Endothelial cell of umbilical vein (primary cell): ENCODE measurements at regions not wholly inside any gene's neighbourhood (a gene's known extent, or its start where the extent isn't known, plus 50 kb on each side); places are given as distances from the start of the nearest gene placed in this dataset.

Experiments used
- BruUV-seq: library from RNA; stranded (reverse); fragments of 400-500 nt; replicated peaks from 2 replicates; lab custom pipeline; 2021; lab: Mats Ljungman, UMichigan
- CTCF ChIA-PET: fragments of 300-600, 350-600 bp; sonication (Branson Sonifier 250); formaldehyde crosslinking; loops from one replicate; lab custom pipeline; 2021; ENCODE audit warnings: antibody characterized with exemption, inconsistent platforms; lab: Charles Lee
- POLR2A ChIA-PET: fragments of 300-600, 350-600 bp; sonication (Branson Sonifier 250); formaldehyde crosslinking; loops from one replicate; lab custom pipeline; 2021; ENCODE audit warnings: antibody characterized with exemption, inconsistent platforms; lab: Charles Lee
- DNase-seq: peaks from one replicate; pipeline ENCODE4 v3.0.0-alpha.2; 2011; ENCODE audit warnings: low read depth, low spot score
- FAIRE-seq: peaks from 2 replicates; lab custom pipeline; 2011; peaks lifted over from hg19 to GRCh38; lab: Jason Lieb, UNC
- H2AFZ ChIP-seq: 2 replicates; pipeline ENCODE4 v1.6.0; 2012; ENCODE audit warnings: low read depth, low read length, control low read depth, inconsistent platforms
- H3K27ac ChIP-seq: 2 replicates; pipeline ENCODE4 v1.5.1; 2011; ENCODE audit warnings: low read depth, mild to moderate bottlenecking, control low read depth, low read length, moderate library complexity; ENCODE audit not compliant: insufficient read depth
- H3K27me3 ChIP-seq, 2 experiments: 2 replicates each; pipeline versions ENCODE4 v1.6.0 to v1.6.1; 2011; ENCODE audit warnings: low read length in 2 of 2, mixed read lengths in 1 of 2; ENCODE audit not compliant: control insufficient read depth in 2 of 2, insufficient read depth in 2 of 2
- H3K36me3 ChIP-seq, 2 experiments: 2 replicates in 1 of 2; 3 replicates in 1 of 2; pipeline ENCODE4 v1.5.1; 2011; ENCODE audit warnings: low read length in 2 of 2, mild to moderate bottlenecking in 1 of 2, moderate library complexity in 1 of 2; ENCODE audit not compliant: control insufficient read depth in 2 of 2, insufficient read depth in 2 of 2; ENCODE audit errors: extremely low read depth in 1 of 2
- H3K4me1 ChIP-seq: 3 replicates; pipeline ENCODE4 v1.5.1; 2011; ENCODE audit warnings: mild to moderate bottlenecking, low read length; ENCODE audit not compliant: control insufficient read depth, insufficient read depth; ENCODE audit errors: extremely low read depth
- H3K4me2 ChIP-seq: 2 replicates; pipeline ENCODE4 v1.6.1; 2011; ENCODE audit warnings: low read length, control low read depth, mixed read lengths; ENCODE audit not compliant: insufficient read depth
- H3K4me3 ChIP-seq, 3 experiments: fragments of 200-600 bp in 1 of 3; sonication (generic), shearing (Covaris generic) in 1 of 3; replicated peaks in 1 of 3; 2 replicates each; pipeline ENCODE4 v1.5.1; 2011 to 2016; ENCODE audit warnings: control low read depth in 3 of 3, low read length in 3 of 3, mild to moderate bottlenecking in 2 of 3, inconsistent platforms in 1 of 3, low read depth in 1 of 3, moderate library complexity in 1 of 3; ENCODE audit not compliant: insufficient read depth in 1 of 3
- H3K79me2 ChIP-seq: 2 replicates; pipeline ENCODE4 v1.6.0; 2012; ENCODE audit warnings: low read length, inconsistent platforms; ENCODE audit not compliant: control insufficient read depth, insufficient read depth
- H3K9ac ChIP-seq: replicated peaks from 2 replicates; pipeline ENCODE3; 2011; ENCODE audit warnings: low read length, control low read depth; ENCODE audit not compliant: insufficient read depth; ENCODE audit errors: extremely low read depth
- H3K9me1 ChIP-seq: replicated peaks from 3 replicates; pipeline ENCODE4 v1.6.0; 2011; ENCODE audit warnings: mild to moderate bottlenecking, low read length; ENCODE audit not compliant: control insufficient read depth, insufficient read depth; ENCODE audit errors: extremely low read depth
- H3K9me3 ChIP-seq: replicated peaks from 2 replicates; pipeline ENCODE4 v1.5.1; 2012; ENCODE audit warnings: low read length, inconsistent platforms; ENCODE audit not compliant: control insufficient read depth, insufficient read depth
- H4K20me1 ChIP-seq: replicated peaks from 2 replicates; pipeline ENCODE3; 2011; ENCODE audit warnings: mild to moderate bottlenecking, low read length; ENCODE audit not compliant: control insufficient read depth, insufficient read depth; ENCODE audit errors: extremely low read depth
- CTCF ChIP-seq, 2 donors: IDR thresholded peaks; 1 replicate in 1 of 2; 2 replicates in 1 of 2; pipeline ENCODE4 v1.5.1; 2011; ENCODE audit warnings: low read length in 2 of 2, mild to moderate bottlenecking in 2 of 2, moderate library complexity in 2 of 2, control low read depth in 1 of 2, inconsistent platforms in 1 of 2, low read depth in 1 of 2; ENCODE audit not compliant: insufficient read depth in 1 of 2; ENCODE audit errors: extremely low read depth in 1 of 2
- GATA2 ChIP-seq: IDR thresholded peaks from 2 replicates; pipeline ENCODE4 v1.7.0; 2011; ENCODE audit warnings: low read depth, mild to moderate bottlenecking, moderate library complexity, mixed read lengths, low read length; ENCODE audit not compliant: insufficient read length, insufficient read depth
- MAX ChIP-seq: IDR thresholded peaks from 2 replicates; pipeline ENCODE4 v1.6.1; 2011; ENCODE audit not compliant: insufficient read depth, insufficient read length
- MYC ChIP-seq: IDR thresholded peaks from one replicate; pipeline ENCODE4 v1.6.1; 2011; ENCODE audit warnings: mild to moderate bottlenecking, low read depth, low read length
- dilution Hi-C: fragments of 300-500 bp; cut with MboI; formaldehyde crosslinking; loops from one replicate; pipeline ENCODE4 v1.15.0; 2019; ENCODE audit warnings: low sequenced_read_pairs; ENCODE audit not compliant: extremely low pct_ligation_motif_present
- intact Hi-C: fragments of 100-400 bp; cut with micrococcal nuclease; formaldehyde crosslinking; loops from one replicate; pipeline ENCODE4 v1.10.0; 2022

GRCh38 chr7:119439192-119439591, 833.8 kb upstream of the KCND2 start:
- POLR2A ChIA-PET: no interaction called here

More at GRCh38 chr7:119439192-119439591, 833.8 kb upstream of the KCND2 start:
- intact Hi-C loops (no loop called here), dilution Hi-C loops (no loop called here)
- Histone ChIP-seq H3K79me2 (no peaks in the 10 kb centered on the region), H3K4me3 (no peak overlapping the region), H4K20me1 (no peaks in the 10 kb centered on the region), H3K4me2 (no peak overlapping the region), H3K9ac (no peak overlapping the region), H3K4me1 (no peaks in the 10 kb centered on the region), H3K27me3 (no peaks in the 10 kb centered on the region), H3K9me3 (peaks cover 3% of the 10 kb centered on the region), H3K36me3 (no peaks in the 10 kb centered on the region), H2AFZ (no peak overlapping the region), H3K27ac (no peak overlapping the region), H3K9me1 (no peaks in the 10 kb centered on the region)
- DNase-seq: no peak
- CTCF ChIA-PET: no interaction called here
- BruUV-seq: no TSS peak
- FAIRE-seq: no peak
- no peak for TF ChIP-seq MAX
- no peak for TF ChIP-seq MYC
- TF ChIP-seq CTCF (IDR thresholded peaks at IDR 0.05; ENCODE audit: extremely low read depth in 1 of 2, insufficient read depth in 1 of 2, low read depth in 1 of 2, low read length in 2 of 2): no peak
- no peak for TF ChIP-seq GATA2
